ENCODE measurements at regions not wholly inside any gene's neighbourhood (a gene's known extent, or its start where the extent isn't known, plus 50 kb on each side); places are given as distances from the start of the nearest gene placed in this dataset.

DNA sequence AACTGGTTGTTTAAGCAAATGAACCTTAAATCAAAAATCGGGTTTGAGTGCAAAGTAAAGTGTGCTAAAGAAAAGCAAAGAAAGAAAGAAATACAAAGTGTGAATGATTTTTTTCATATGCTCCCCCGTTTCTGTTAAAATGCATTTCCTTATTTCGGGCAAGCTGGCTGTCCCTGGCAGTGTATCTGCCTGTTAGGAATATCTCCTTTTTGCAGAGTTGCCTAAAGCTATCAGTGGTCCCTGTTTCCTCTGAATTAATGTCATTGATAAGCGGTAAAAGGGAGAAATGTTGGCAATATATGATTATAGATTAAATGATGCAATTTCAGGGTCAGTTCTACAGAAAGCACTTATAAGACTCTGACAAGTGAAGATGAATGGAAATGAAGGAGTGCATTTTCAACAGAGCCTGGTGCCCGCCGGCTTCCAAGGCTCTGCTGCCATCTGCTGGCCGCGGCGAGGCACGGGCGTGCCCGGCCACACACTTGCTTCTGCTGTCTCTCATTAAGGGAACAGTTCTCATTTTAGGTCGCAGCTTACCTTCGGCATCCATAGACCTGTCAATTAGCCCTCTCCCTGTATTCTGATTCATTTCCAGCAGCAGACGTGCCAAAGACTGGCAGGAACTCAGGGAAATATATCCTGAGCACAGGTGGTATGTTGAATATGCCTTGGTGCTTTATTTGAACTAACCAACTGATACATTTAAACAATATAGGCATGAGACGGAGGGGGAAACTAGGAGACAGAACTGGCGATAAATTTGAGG is 381.9 kb downstream of the C6orf118 start (continued):
- no peak for TF ChIP-seq ZNF551 (CRISPR knock-in tag; IDR thresholded peaks at IDR 0.05)

- in situ Hi-C loops (cut with MboI), result no loop called here
- no peak for ATAC-seq
- POLR2A ChIA-PET, result no interaction called here
Measured at GRCh38 chr6:164926686-164927085, 382.7 kb downstream of the C6orf118 start.

More at GRCh38 chr6:164926686-164927085, 382.7 kb downstream of the C6orf118 start:
- Histone ChIP-seq H3K4me3 (no peak overlapping the region), H3K9me3 (replicated peaks; ENCODE audit: control insufficient read depth, insufficient read depth, low read depth, low read length) (peaks cover 11% of the 10 kb centered on the region), H3K27me3 (ENCODE audit: control insufficient read depth in 2 of 2, insufficient read depth in 2 of 2, low read length in 2 of 2) (no peaks in the 10 kb centered on the region), H3K79me2 (ENCODE audit: control insufficient read depth, insufficient read depth, low read length) (no peaks in the 10 kb centered on the region), H2AFZ (ENCODE audit: low read depth, low read length) (no peak overlapping the region), H3K4me1 (replicated peaks in 1 of 2; ENCODE audit: control insufficient read depth in 2 of 2, insufficient read depth in 2 of 2, low read length in 2 of 2) (no peaks in the 10 kb centered on the region), H3K27ac (ENCODE audit: extremely low read depth, low read depth, low read length) (no peak overlapping the region), H3K4me2 (ENCODE audit: insufficient read depth, low read length) (no peak overlapping the region), H4K20me1 (replicated peaks; ENCODE audit: control insufficient read depth, insufficient read depth, low read length) (no peaks in the 10 kb centered on the region), H3K9me1 (ENCODE audit: control insufficient read depth, insufficient read depth, low read length) (no peaks in the 10 kb centered on the region), H3K9ac (ENCODE audit: insufficient read depth in 1 of 2, low read depth in 2 of 2, low read length in 2 of 2) (no peak overlapping the region), H3K36me3 (ENCODE audit: control insufficient read depth, insufficient read depth, low read length) (no peaks in the 10 kb centered on the region)
- TF ChIP-seq RAD21 (CRISPR knock-in tag; conservative IDR thresholded peaks at IDR 0.05 in 1 of 2, IDR thresholded peaks at IDR 0.05 in 1 of 2), result peak in 1 of 2 experiments; percentile 5; a peak in 1 of 4 replicates
- no peak for TF ChIP-seq KHSRP (IDR thresholded peaks at IDR 0.05)
- CTCF ChIA-PET (ENCODE audit: low intra/inter-chr PET ratio), result no interaction called here
- BruUV-seq (replicated peaks), result no TSS peak
- FAIRE-seq (no peak), DNase-seq (ENCODE audit: extremely low read depth in 1 of 4, low spot score in 3 of 4) (no peak)
- intact Hi-C loops (cut with micrococcal nuclease), result loop anchor here (2.0 to 5.0 kb wide), 4 partner anchors 580 to 1744 kb away; no protein-coding TSS in a partner anchor
- WGBS (ENCODE audit: insufficient coverage, low coverage, missing lambda C conversion rate), result 2% methylated on average over 2 of the region's 2 CpGs

All from K562 (cell line).